Adrenal gland (tissue), 9 donors: ENCODE measurements at regions not wholly inside any gene's neighbourhood (a gene's known extent, or its start where the extent isn't known, plus 50 kb on each side); places are given as distances from the start of the nearest gene placed in this dataset.

Experiments used
- DNase-seq, 7 donors: peaks; one replicate each; pipeline ENCODE4 v3.0.0-alpha.2; 2019 to 2020
- H3K27ac ChIP-seq, 5 donors: fragments of 200-600 bp; sonication (generic) in 4 of 5; 1 replicate in 3 of 5; 2 replicates in 2 of 5; pipeline versions ENCODE4 v1.5.1 to v1.8.0; 2016 to 2020; ENCODE audit warnings: mild to moderate bottlenecking in 1 of 5
- H3K27me3 ChIP-seq: fragments of 200-600 bp; 2 replicates; pipeline ENCODE4 v1.8.0; 2021
- H3K36me3 ChIP-seq, 2 donors: fragments of 200-600 bp; replicated peaks in 1 of 2; 1 replicate in 1 of 2; 2 replicates in 1 of 2; pipeline versions ENCODE4 v1.5.1 to v1.8.0; 2018 to 2022
- H3K4me1 ChIP-seq, 2 donors: fragments of 200-600 bp; replicated peaks in 1 of 2; 1 replicate in 1 of 2; 2 replicates in 1 of 2; pipeline versions ENCODE4 v1.5.1 to v1.8.0; 2018 to 2021
- H3K4me3 ChIP-seq, 4 donors: fragments of 200-600 bp; sonication (generic) in 3 of 4; one replicate each; pipeline ENCODE4 v1.5.1; 2016 to 2018
- H3K9me3 ChIP-seq, 3 donors: fragments of 200-600 bp; sonication (generic) in 1 of 3; replicated peaks in 1 of 3; 1 replicate in 2 of 3; 2 replicates in 1 of 3; pipeline versions ENCODE4 v1.5.1 to v1.8.0; 2016 to 2021
- POLR2A ChIP-seq, 2 donors: fragments of 450-650 bp; IDR thresholded peaks; one replicate each; pipeline ENCODE4 v1.6.1; 2017; ENCODE audit warnings: antibody characterized with exemption in 2 of 2, mild to moderate bottlenecking in 2 of 2, moderate library complexity in 1 of 2
- WGBS, 4 donors: extraction: QIAGEN DNeasy Blood & Tissue Kit in 2 of 4; methylation state at CpG; one replicate each; pipeline versions ENCODE4 v1.1.5 to v1.1.7; 2013 to 2017; 5-methylcytosine and 5-hydroxymethylcytosine counted together
- intact Hi-C, 2 donors: fragments of 100-400 bp; cut with DNase I; formaldehyde crosslinking; loops; one replicate each; pipeline versions ENCODE4 v1.14.1 to v1.15.0; 2022 to 2023
- TF ChIP-seq, protein P1 (sequence below), 6 experiments: fragments of 450-650 bp in 4 of 6; fragments of 200-600 bp in 2 of 6; sonication (generic) in 1 of 6; IDR thresholded peaks; 1 replicate in 5 of 6; 2 replicates in 1 of 6; pipeline versions ENCODE4 v1.5.1 to v1.8.0; 2016 to 2021; ENCODE audit warnings: antibody characterized with exemption in 6 of 6, mild to moderate bottlenecking in 2 of 6, moderate library complexity in 1 of 6
- donor health status: healthy with polysubstance abuse.
- donor health status: Bipolar disorder and iron deficiency.
- donor health status: DM: yes; HTN: yes; CAD: no.
- donor health status: DM: no; HTN: no; CAD: no.
- donor health status: DM: no; HTN: no; CAD: no.

DNA sequence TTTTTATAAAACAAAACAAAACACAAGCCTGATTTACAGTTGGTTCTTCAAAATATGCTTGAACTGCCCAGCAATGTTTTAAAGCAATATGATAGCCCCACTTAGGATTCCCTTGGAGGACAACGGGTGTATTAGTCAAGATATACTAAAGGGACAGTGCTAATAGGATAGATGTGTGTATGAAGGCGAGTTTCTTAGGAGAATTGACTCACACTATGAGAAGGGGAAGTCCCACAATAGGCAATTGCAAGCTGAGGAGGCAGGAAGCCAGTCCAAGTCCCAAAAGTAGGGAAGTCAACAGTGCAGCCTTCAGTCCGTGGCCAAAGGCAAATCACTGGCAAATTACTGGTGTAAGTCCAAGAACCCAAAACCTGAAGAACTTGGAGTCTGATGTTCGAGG is 167.9 kb downstream of the CBLN2 start:
- Histone ChIP-seq H3K36me3 (no peaks in the 10 kb centered on the region), H3K4me1 (no peaks in the 10 kb centered on the region), H3K27me3 (no peaks in the 10 kb centered on the region), H3K4me3 (no peak overlapping the region), H3K27ac (no peak overlapping the region), H3K9me3 (no peaks in the 10 kb centered on the region)
- DNase-seq: no peak
- no peak for TF ChIP-seq POLR2A (IDR thresholded peaks at IDR 0.05)
- TF ChIP-seq, protein P1, sequence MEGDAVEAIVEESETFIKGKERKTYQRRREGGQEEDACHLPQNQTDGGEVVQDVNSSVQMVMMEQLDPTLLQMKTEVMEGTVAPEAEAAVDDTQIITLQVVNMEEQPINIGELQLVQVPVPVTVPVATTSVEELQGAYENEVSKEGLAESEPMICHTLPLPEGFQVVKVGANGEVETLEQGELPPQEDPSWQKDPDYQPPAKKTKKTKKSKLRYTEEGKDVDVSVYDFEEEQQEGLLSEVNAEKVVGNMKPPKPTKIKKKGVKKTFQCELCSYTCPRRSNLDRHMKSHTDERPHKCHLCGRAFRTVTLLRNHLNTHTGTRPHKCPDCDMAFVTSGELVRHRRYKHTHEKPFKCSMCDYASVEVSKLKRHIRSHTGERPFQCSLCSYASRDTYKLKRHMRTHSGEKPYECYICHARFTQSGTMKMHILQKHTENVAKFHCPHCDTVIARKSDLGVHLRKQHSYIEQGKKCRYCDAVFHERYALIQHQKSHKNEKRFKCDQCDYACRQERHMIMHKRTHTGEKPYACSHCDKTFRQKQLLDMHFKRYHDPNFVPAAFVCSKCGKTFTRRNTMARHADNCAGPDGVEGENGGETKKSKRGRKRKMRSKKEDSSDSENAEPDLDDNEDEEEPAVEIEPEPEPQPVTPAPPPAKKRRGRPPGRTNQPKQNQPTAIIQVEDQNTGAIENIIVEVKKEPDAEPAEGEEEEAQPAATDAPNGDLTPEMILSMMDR (IDR thresholded peaks at IDR 0.05): no peak
- WGBS, 4 donors: 56 to 65% (median 60%) methylated on average over 4 of the region's 4 CpGs
- intact Hi-C loops: no loop called here

DNA sequence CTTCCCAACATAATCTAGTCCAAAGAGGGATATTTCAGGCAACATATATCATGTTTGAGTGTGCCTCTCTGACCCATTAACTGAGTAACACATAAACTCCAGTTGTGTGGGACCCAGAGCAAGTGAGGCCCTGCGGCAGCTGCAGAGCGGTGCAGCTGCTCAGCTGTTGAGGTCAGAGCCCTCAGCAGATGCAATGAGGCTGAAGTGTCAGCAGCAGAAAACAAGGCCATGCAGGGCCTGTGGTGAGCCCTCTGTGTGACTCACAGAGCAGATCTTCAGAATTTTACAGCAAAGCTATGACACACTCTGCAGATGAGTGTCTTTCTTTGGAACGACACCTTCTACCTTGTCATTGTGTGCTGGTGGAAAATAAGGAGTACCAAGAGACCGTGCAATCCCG is 168.5 kb downstream of the CBLN2 start:
- H3K27me3 ChIP-seq: no peaks in the 10 kb centered on the region
- no peaks in the 10 kb centered on the region for H3K4me1 ChIP-seq
- H3K4me3 ChIP-seq: no peak overlapping the region
- TF ChIP-seq, protein P1 (IDR thresholded peaks at IDR 0.05): no peak
- no peak for TF ChIP-seq POLR2A (IDR thresholded peaks at IDR 0.05)
- H3K27ac ChIP-seq: no peak overlapping the region
- no peak for DNase-seq
- intact Hi-C loops: no loop called here
- H3K9me3 ChIP-seq: no peaks in the 10 kb centered on the region
- H3K36me3 ChIP-seq: no peaks in the 10 kb centered on the region
- 69 to 81% (median 74%) methylated on average over 4 to 5 of the region's 5 CpGs for WGBS, 4 donors

DNA sequence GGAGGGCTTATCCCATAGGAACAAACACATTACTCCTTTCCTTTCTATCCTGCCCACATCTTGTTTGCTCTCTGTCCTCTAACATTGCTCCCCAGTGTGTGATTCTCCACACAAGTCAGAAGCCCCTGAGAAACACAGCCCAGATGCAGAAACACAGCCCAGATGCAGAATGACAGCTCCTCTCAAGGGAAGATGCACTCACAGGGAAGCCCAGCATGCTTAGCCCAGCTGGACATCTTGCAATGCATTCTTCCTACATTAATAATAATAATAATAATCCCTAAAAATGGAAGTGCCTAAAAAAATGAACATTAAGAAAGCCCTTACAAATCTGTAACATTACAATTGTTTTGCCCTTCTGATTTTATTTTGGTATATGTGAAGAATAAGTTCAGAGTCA is 172.1 kb downstream of the CBLN2 start:
- no peaks in the 10 kb centered on the region for H3K36me3 ChIP-seq
- intact Hi-C loops: no loop called here
- H3K27me3 ChIP-seq: no peaks in the 10 kb centered on the region
- H3K9me3 ChIP-seq: no peaks in the 10 kb centered on the region
- TF ChIP-seq POLR2A (IDR thresholded peaks at IDR 0.05): no peak
- TF ChIP-seq, protein P1 (IDR thresholded peaks at IDR 0.05): no peak
- no peak overlapping the region for H3K27ac ChIP-seq
- H3K4me1 ChIP-seq: no peaks in the 10 kb centered on the region
- no peak overlapping the region for H3K4me3 ChIP-seq
- no peak for DNase-seq

DNA sequence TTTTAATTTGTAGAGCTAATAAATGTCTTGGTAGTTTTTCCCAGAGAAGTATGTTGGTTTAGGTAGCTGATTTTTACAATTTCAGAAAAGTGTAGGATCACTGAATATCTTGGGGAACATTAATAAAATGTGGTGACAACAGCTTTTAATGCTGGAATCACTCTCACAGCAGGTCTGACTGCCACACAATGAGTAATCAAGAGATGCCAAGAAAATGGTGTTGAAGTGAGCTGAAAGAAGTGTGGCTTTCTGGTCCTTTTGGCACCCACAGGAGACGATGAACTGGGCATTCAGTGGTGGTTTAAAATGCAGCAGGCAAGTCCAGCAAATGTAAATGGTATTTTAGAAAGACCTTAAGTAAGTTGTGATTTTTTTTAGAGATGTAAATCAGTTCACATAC is 175.8 kb downstream of the CBLN2 start:
- Histone ChIP-seq H3K4me1 (no peaks in the 10 kb centered on the region), H3K9me3 (no peaks in the 10 kb centered on the region), H3K27me3 (no peaks in the 10 kb centered on the region), H3K36me3 (no peaks in the 10 kb centered on the region), H3K4me3 (no peak overlapping the region), H3K27ac (no peak overlapping the region)
- no peak for DNase-seq
- WGBS, 4 donors: 48 to 71% (median 55%) methylated on average over 1 of the region's 1 CpG
- no peak for TF ChIP-seq POLR2A (IDR thresholded peaks at IDR 0.05)
- TF ChIP-seq, protein P1 (IDR thresholded peaks at IDR 0.05): no peak
- intact Hi-C loops: no loop called here
